Keratinocyte (primary cell): ENCODE measurements at regions not wholly inside any gene's neighbourhood (a gene's known extent, or its start where the extent isn't known, plus 50 kb on each side); places are given as distances from the start of the nearest gene placed in this dataset.

ENCODE experiments used
- DNase-seq: peaks from one replicate; pipeline ENCODE4 v3.0.0-alpha.2; 2011; ENCODE audit warnings: low read depth, missing footprints, low spot score
- FAIRE-seq: peaks from 2 replicates; lab custom pipeline; 2011; peaks lifted over from hg19 to GRCh38; lab: Jason Lieb, UNC
- H2AFZ ChIP-seq: 2 replicates; pipeline ENCODE4 v1.6.0; 2012; ENCODE audit warnings: low read length, control low read depth, inconsistent platforms; ENCODE audit not compliant: control insufficient read depth
- H3K27ac ChIP-seq: 2 replicates; pipeline ENCODE4 v1.5.1; 2011; ENCODE audit warnings: low read length; ENCODE audit not compliant: control insufficient read depth, insufficient read depth
- H3K27me3 ChIP-seq: 3 replicates; pipeline ENCODE4 v1.6.0; 2011; ENCODE audit warnings: low read length; ENCODE audit not compliant: control insufficient read depth, insufficient read depth; ENCODE audit errors: extremely low read depth
- H3K36me3 ChIP-seq, 2 experiments: 2 replicates in 1 of 2; 3 replicates in 1 of 2; pipeline ENCODE4 v1.5.1; 2011; ENCODE audit warnings: low read length in 2 of 2, mild to moderate bottlenecking in 1 of 2; ENCODE audit not compliant: control insufficient read depth in 2 of 2, insufficient read depth in 2 of 2; ENCODE audit errors: extremely low read depth in 1 of 2
- H3K4me1 ChIP-seq: 3 replicates; pipeline ENCODE4 v1.5.1; 2011; ENCODE audit warnings: low read length; ENCODE audit not compliant: control insufficient read depth, insufficient read depth; ENCODE audit errors: extremely low read depth
- H3K4me2 ChIP-seq: 3 replicates; pipeline ENCODE4 v1.6.0; 2011; ENCODE audit warnings: low read depth, low read length; ENCODE audit not compliant: control insufficient read depth, insufficient read depth; ENCODE audit errors: extremely low read depth
- H3K4me3 ChIP-seq, 3 experiments: fragments of 200-600 bp in 1 of 3; sonication (generic) in 1 of 3; 2 replicates in 2 of 3; 3 replicates in 1 of 3; pipeline ENCODE4 v1.5.1; 2011 to 2016; ENCODE audit warnings: low read length in 3 of 3, mild to moderate bottlenecking in 3 of 3, control low read depth in 2 of 3, inconsistent platforms in 1 of 3, low read depth in 1 of 3, mixed read lengths in 1 of 3, mixed run types in 1 of 3, moderate library complexity in 1 of 3; ENCODE audit not compliant: control insufficient read depth in 2 of 3, insufficient read depth in 2 of 3; ENCODE audit errors: extremely low read depth in 1 of 3
- H3K79me2 ChIP-seq: 2 replicates; pipeline ENCODE4 v1.6.0; 2012; ENCODE audit warnings: low read length; ENCODE audit not compliant: control insufficient read depth, insufficient read depth
- H3K9ac ChIP-seq: 3 replicates; pipeline ENCODE4 v1.6.0; 2011; ENCODE audit warnings: low read length; ENCODE audit not compliant: control insufficient read depth, insufficient read depth; ENCODE audit errors: extremely low read depth
- H3K9me1 ChIP-seq: 3 replicates; pipeline ENCODE4 v1.6.0; 2011; ENCODE audit warnings: low read length; ENCODE audit not compliant: control insufficient read depth, insufficient read depth; ENCODE audit errors: extremely low read depth
- H3K9me3 ChIP-seq: 2 replicates; pipeline ENCODE4 v1.5.1; 2012; ENCODE audit warnings: low read depth, low read length; ENCODE audit not compliant: control insufficient read depth
- H4K20me1 ChIP-seq: 3 replicates; pipeline ENCODE4 v1.6.0; 2011; ENCODE audit warnings: low read length; ENCODE audit not compliant: control insufficient read depth, insufficient read depth; ENCODE audit errors: extremely low read depth
- CTCF ChIP-seq, 3 experiments: IDR thresholded peaks in 1 of 3; conservative IDR thresholded peaks in 1 of 3; optimal IDR thresholded peaks in 1 of 3; 2 replicates in 2 of 3; 3 replicates in 1 of 3; pipeline versions ENCODE3 to v1.5.1; 2011; ENCODE audit warnings: low read length in 3 of 3, mild to moderate bottlenecking in 3 of 3, moderate library complexity in 2 of 3, control low read depth in 1 of 3, inconsistent platforms in 1 of 3; ENCODE audit not compliant: insufficient read depth in 2 of 3; ENCODE audit errors: extremely low read depth in 1 of 3
- EZH2 ChIP-seq: IDR thresholded peaks from one replicate; pipeline ENCODE4 v1.6.1; 2012; ENCODE audit warnings: inconsistent platforms, mild to moderate bottlenecking, low read length, moderate library complexity
- dilution Hi-C: fragments of 300-500 bp; cut with MboI; formaldehyde crosslinking; loops from one replicate; pipeline ENCODE4 v1.7.0; 2020; ENCODE audit warnings: low sequenced_read_pairs; ENCODE audit not compliant: extremely low pct_ligation_motif_present

- no peak for DNase-seq
- Histone ChIP-seq H3K4me3 (no peak overlapping the region), H3K27ac (no peak overlapping the region), H3K9ac (peak overlapping the region; percentile 19), H4K20me1 (no peaks in the 10 kb centered on the region), H3K4me1 (peaks cover 6% of the 10 kb centered on the region), H3K9me1 (no peaks in the 10 kb centered on the region), H3K79me2 (no peaks in the 10 kb centered on the region), H3K9me3 (no peaks in the 10 kb centered on the region), H3K36me3 (no peaks in the 10 kb centered on the region), H3K4me2 (no peak overlapping the region), H3K27me3 (no peaks in the 10 kb centered on the region), H2AFZ (peak overlapping the region; percentile 67)
- no peak for FAIRE-seq
- no peak for TF ChIP-seq CTCF (optimal IDR thresholded peaks at IDR 0.05 in 1 of 3, IDR thresholded peaks at IDR 0.05 in 1 of 3, conservative IDR thresholded peaks at IDR 0.05 in 1 of 3; ENCODE audit: extremely low read depth in 1 of 3, insufficient read depth in 2 of 3, low read length in 3 of 3)
- no peak for TF ChIP-seq EZH2
- dilution Hi-C loops: loop anchor here (25.0 kb wide), 1 partner anchor 301 kb away; no protein-coding TSS in a partner anchor
These were observed 152.7 kb downstream of the DLL1 start for GRCh38 chr6:170137911-170138910.

DNA sequence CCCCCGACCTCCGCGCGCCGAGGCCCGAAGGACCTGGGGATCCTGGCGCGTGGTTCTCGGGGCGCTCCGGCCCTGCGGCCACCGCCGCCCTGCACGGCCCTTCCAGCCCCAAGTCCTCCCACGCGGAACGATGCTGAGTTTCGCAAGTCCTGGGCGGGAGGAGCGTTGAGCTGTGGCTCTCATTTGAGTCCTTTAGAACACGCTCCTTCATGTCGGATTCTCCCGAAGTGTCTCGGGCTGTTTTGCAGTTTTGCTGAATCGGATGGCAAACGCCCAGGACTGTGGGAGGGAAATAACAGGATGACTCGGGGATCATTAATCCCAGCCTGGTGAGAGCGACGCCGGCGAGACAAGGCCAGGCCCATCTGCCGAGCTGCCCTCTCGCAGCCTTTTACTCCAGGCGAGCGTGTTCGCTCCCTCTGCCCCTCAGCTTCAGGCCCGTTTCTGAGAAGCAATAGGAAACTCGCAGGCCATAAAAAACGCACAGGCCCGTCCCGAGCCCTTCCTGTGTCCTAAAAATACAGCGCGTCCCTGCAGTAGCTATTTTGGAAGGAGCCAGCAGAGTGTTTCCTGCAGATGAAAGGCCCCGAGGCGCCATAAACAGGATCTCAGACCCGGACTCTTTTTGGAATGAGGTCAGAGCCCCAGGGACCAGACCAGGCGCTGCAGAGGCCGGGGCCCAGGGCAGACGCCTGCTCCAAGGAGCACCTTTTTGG lies 153.5 kb downstream of the DLL1 start:
- TF ChIP-seq EZH2 (no peak), CTCF (optimal IDR thresholded peaks at IDR 0.05 in 1 of 3, IDR thresholded peaks at IDR 0.05 in 1 of 3, conservative IDR thresholded peaks at IDR 0.05 in 1 of 3; ENCODE audit: extremely low read depth in 1 of 3, insufficient read depth in 2 of 3, low read length in 3 of 3) (no peak)
- dilution Hi-C loops: loop anchor here (25.0 kb wide), 1 partner anchor 300 kb away; no protein-coding TSS in a partner anchor
- Histone ChIP-seq H3K79me2 (no peaks in the 10 kb centered on the region), H3K4me1 (peaks cover 6% of the 10 kb centered on the region), H3K4me2 (no peak overlapping the region), H3K4me3 (no peak overlapping the region), H3K9me1 (no peaks in the 10 kb centered on the region), H3K9me3 (no peaks in the 10 kb centered on the region), H3K27me3 (no peaks in the 10 kb centered on the region), H3K9ac (peak overlapping the region; percentile 19), H2AFZ (peak overlapping the region; percentile 67), H3K36me3 (no peaks in the 10 kb centered on the region), H3K27ac (no peak overlapping the region), H4K20me1 (no peaks in the 10 kb centered on the region)
- DNase-seq: no peak
- FAIRE-seq: peak; percentile 68
